ENCODE measurements at regions not wholly inside any gene's neighbourhood (a gene's known extent, or its start where the extent isn't known, plus 50 kb on each side); places are given as distances from the start of the nearest gene placed in this dataset.

- H3K36me3 Mint-ChIP-seq (ENCODE audit: low read depth), result no peaks in the 10 kb centered on the region
- H3K27me3 Mint-ChIP-seq (ENCODE audit: low read depth), result peaks cover 18% of the 10 kb centered on the region
- H3K27ac Mint-ChIP-seq, result no peak overlapping the region
- H3K9me3 Mint-ChIP-seq, result no peaks in the 10 kb centered on the region
- no peak overlapping the region for H3K4me3 Mint-ChIP-seq
- H3K4me1 Mint-ChIP-seq (ENCODE audit: low read depth), result peaks cover 3% of the 10 kb centered on the region
Measured at GRCh38 chr5:74422671-74423070, 217.9 kb downstream of the ENC1 start.

GRCh38 chr5:74422030-74422429 lies 218.5 kb downstream of the ENC1 start:
- Mint-ChIP-seq H3K4me1 (ENCODE audit: low read depth) (peaks cover 3% of the 10 kb centered on the region), H3K27me3 (ENCODE audit: low read depth) (peaks cover 18% of the 10 kb centered on the region), H3K9me3 (no peaks in the 10 kb centered on the region), H3K27ac (no peak overlapping the region), H3K36me3 (ENCODE audit: low read depth) (no peaks in the 10 kb centered on the region), H3K4me3 (no peak overlapping the region)

GRCh38 chr5:74421377-74421776 lies 219.2 kb downstream of the ENC1 start:
- H3K36me3 Mint-ChIP-seq (ENCODE audit: low read depth), result no peaks in the 10 kb centered on the region
- no peak overlapping the region for H3K4me3 Mint-ChIP-seq
- no peak overlapping the region for H3K27ac Mint-ChIP-seq

GRCh38 chr5:74420947-74421346 lies 219.6 kb downstream of the ENC1 start:
- peaks cover 3% of the 10 kb centered on the region for H3K4me1 Mint-ChIP-seq (ENCODE audit: low read depth)
- H3K36me3 Mint-ChIP-seq (ENCODE audit: low read depth), result no peaks in the 10 kb centered on the region
- H3K27me3 Mint-ChIP-seq (ENCODE audit: low read depth), result peaks cover 21% of the 10 kb centered on the region
- H3K9me3 Mint-ChIP-seq, result no peaks in the 10 kb centered on the region
- no peak overlapping the region for H3K27ac Mint-ChIP-seq
- H3K4me3 Mint-ChIP-seq, result no peak overlapping the region

More at GRCh38 chr5:74421377-74421776, 219.2 kb downstream of the ENC1 start:
- H3K27me3 Mint-ChIP-seq (ENCODE audit: low read depth), result peaks cover 21% of the 10 kb centered on the region
- peaks cover 3% of the 10 kb centered on the region for H3K4me1 Mint-ChIP-seq (ENCODE audit: low read depth)
- H3K9me3 Mint-ChIP-seq, result no peaks in the 10 kb centered on the region

GRCh38 chr5:74420220-74420619 lies 220.3 kb downstream of the ENC1 start:
- H3K4me3 Mint-ChIP-seq, result no peak overlapping the region
- no peak overlapping the region for H3K27ac Mint-ChIP-seq
- H3K36me3 Mint-ChIP-seq (ENCODE audit: low read depth), result no peaks in the 10 kb centered on the region
- H3K27me3 Mint-ChIP-seq (ENCODE audit: low read depth), result peaks cover 26% of the 10 kb centered on the region
- no peaks in the 10 kb centered on the region for H3K9me3 Mint-ChIP-seq
- H3K4me1 Mint-ChIP-seq (ENCODE audit: low read depth), result peaks cover 3% of the 10 kb centered on the region

- no peaks in the 10 kb centered on the region for H3K36me3 Mint-ChIP-seq (ENCODE audit: low read depth)
- H3K4me3 Mint-ChIP-seq, result no peak overlapping the region
- H3K27ac Mint-ChIP-seq, result no peak overlapping the region
- peaks cover 3% of the 10 kb centered on the region for H3K4me1 Mint-ChIP-seq (ENCODE audit: low read depth)
- H3K9me3 Mint-ChIP-seq, result no peaks in the 10 kb centered on the region
- H3K27me3 Mint-ChIP-seq (ENCODE audit: low read depth), result peaks cover 26% of the 10 kb centered on the region
Measured at GRCh38 chr5:74419468-74419867, 221.1 kb downstream of the ENC1 start.

- Mint-ChIP-seq H3K27me3 (ENCODE audit: low read depth) (peaks cover 26% of the 10 kb centered on the region), H3K4me3 (no peak overlapping the region), H3K4me1 (ENCODE audit: low read depth) (peaks cover 3% of the 10 kb centered on the region), H3K36me3 (ENCODE audit: low read depth) (no peaks in the 10 kb centered on the region), H3K27ac (no peak overlapping the region), H3K9me3 (no peaks in the 10 kb centered on the region)
Measured at GRCh38 chr5:74418709-74419108, 221.8 kb downstream of the ENC1 start.

GRCh38 chr5:74418261-74418660 lies 222.3 kb downstream of the ENC1 start:
- H3K9me3 Mint-ChIP-seq, result no peaks in the 10 kb centered on the region
- H3K27me3 Mint-ChIP-seq (ENCODE audit: low read depth), result peaks cover 26% of the 10 kb centered on the region
- peaks cover 3% of the 10 kb centered on the region for H3K4me1 Mint-ChIP-seq (ENCODE audit: low read depth)
- no peaks in the 10 kb centered on the region for H3K36me3 Mint-ChIP-seq (ENCODE audit: low read depth)
- H3K27ac Mint-ChIP-seq, result no peak overlapping the region
- H3K4me3 Mint-ChIP-seq, result no peak overlapping the region

GRCh38 chr5:74415695-74416102 lies 224.8 kb downstream of the ENC1 start:
- no peaks in the 10 kb centered on the region for H3K36me3 Mint-ChIP-seq (ENCODE audit: low read depth)
- no peaks in the 10 kb centered on the region for H3K9me3 Mint-ChIP-seq
- H3K27me3 Mint-ChIP-seq (ENCODE audit: low read depth), result peaks cover 24% of the 10 kb centered on the region
- no peak overlapping the region for H3K4me3 Mint-ChIP-seq
- no peaks in the 10 kb centered on the region for H3K4me1 Mint-ChIP-seq (ENCODE audit: low read depth)
- H3K27ac Mint-ChIP-seq, result no peak overlapping the region

- Mint-ChIP-seq H3K36me3 (ENCODE audit: low read depth) (no peaks in the 10 kb centered on the region), H3K4me3 (no peak overlapping the region), H3K27ac (no peak overlapping the region), H3K4me1 (ENCODE audit: low read depth) (no peaks in the 10 kb centered on the region), H3K27me3 (ENCODE audit: low read depth) (peaks cover 20% of the 10 kb centered on the region), H3K9me3 (no peaks in the 10 kb centered on the region)
Measured at GRCh38 chr5:74414228-74414627, 226.3 kb downstream of the ENC1 start.

- Mint-ChIP-seq H3K4me3 (no peak overlapping the region), H3K4me1 (ENCODE audit: low read depth) (no peaks in the 10 kb centered on the region), H3K27me3 (ENCODE audit: low read depth) (peaks cover 15% of the 10 kb centered on the region), H3K9me3 (no peaks in the 10 kb centered on the region), H3K36me3 (ENCODE audit: low read depth) (no peaks in the 10 kb centered on the region), H3K27ac (no peak overlapping the region)
Measured at GRCh38 chr5:74413403-74414048, 227.0 kb downstream of the ENC1 start.

- H3K27me3 Mint-ChIP-seq (ENCODE audit: low read depth), result peaks cover 14% of the 10 kb centered on the region
- H3K36me3 Mint-ChIP-seq (ENCODE audit: low read depth), result no peaks in the 10 kb centered on the region
- H3K9me3 Mint-ChIP-seq, result no peaks in the 10 kb centered on the region
- H3K4me3 Mint-ChIP-seq, result no peak overlapping the region
- no peaks in the 10 kb centered on the region for H3K4me1 Mint-ChIP-seq (ENCODE audit: low read depth)
- no peak overlapping the region for H3K27ac Mint-ChIP-seq
Measured at GRCh38 chr5:74412066-74412465, 228.5 kb downstream of the ENC1 start.

GRCh38 chr5:74409712-74410111 lies 230.8 kb downstream of the ENC1 start:
- Mint-ChIP-seq H3K4me3 (no peak overlapping the region), H3K9me3 (no peaks in the 10 kb centered on the region), H3K27me3 (ENCODE audit: low read depth) (peaks cover 13% of the 10 kb centered on the region), H3K4me1 (ENCODE audit: low read depth) (no peaks in the 10 kb centered on the region), H3K27ac (no peak overlapping the region), H3K36me3 (ENCODE audit: low read depth) (no peaks in the 10 kb centered on the region)

GRCh38 chr5:74409166-74409706 lies 231.3 kb downstream of the ENC1 start:
- peaks cover 13% of the 10 kb centered on the region for H3K27me3 Mint-ChIP-seq (ENCODE audit: low read depth)
- no peaks in the 10 kb centered on the region for H3K4me1 Mint-ChIP-seq (ENCODE audit: low read depth)
- H3K4me3 Mint-ChIP-seq, result no peak overlapping the region
- no peak overlapping the region for H3K27ac Mint-ChIP-seq
- H3K36me3 Mint-ChIP-seq (ENCODE audit: low read depth), result no peaks in the 10 kb centered on the region
- no peaks in the 10 kb centered on the region for H3K9me3 Mint-ChIP-seq

- Mint-ChIP-seq H3K27ac (no peak overlapping the region), H3K4me1 (ENCODE audit: low read depth) (no peaks in the 10 kb centered on the region), H3K9me3 (no peaks in the 10 kb centered on the region), H3K27me3 (ENCODE audit: low read depth) (peaks cover 13% of the 10 kb centered on the region), H3K4me3 (no peak overlapping the region), H3K36me3 (ENCODE audit: low read depth) (no peaks in the 10 kb centered on the region)
Measured at GRCh38 chr5:74408150-74409043, 232.1 kb downstream of the ENC1 start.
